CD4-positive, alpha-beta T cell treated with Interleukin-12 subunit alpha and Interleukin-12 subunit beta, for 1 hour (primary cell): ENCODE measurements at regions not wholly inside any gene's neighbourhood (a gene's known extent, or its start where the extent isn't known, plus 50 kb on each side); places are given as distances from the start of the nearest gene placed in this dataset.
A peak's percentile ranks its signal among the peaks of the same experiment; 100 is the strongest.
"Not testable (repeated sequence)": the region's sequence is repeated elsewhere in the genome, so short reads cannot be mapped to it uniquely, and the experiment has no call there.

Experiments
- DNase-seq: peaks from one replicate; pipeline ENCODE4 v3.0.0-alpha.2; 2020

DNA sequence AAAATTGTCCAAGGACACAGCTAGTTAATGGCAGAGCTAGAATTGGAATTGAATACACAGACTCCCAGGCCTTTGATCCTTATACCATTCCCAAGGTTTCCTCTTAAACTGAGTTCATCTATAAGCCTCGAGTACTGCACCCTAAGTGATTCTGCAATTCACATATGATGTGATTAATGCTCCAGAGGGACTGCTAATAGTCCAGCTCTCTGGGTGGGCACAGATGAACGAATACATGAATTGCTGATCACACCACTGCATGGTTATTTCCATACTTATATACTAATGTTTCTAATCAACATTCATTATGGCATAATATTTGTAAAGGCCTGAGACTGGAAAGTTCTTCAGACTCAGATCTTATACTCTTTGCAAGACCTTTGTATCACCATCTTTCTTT lies 101.8 kb downstream of the NUFIP1 start:
- DNase-seq, result no peak

- DNase-seq, result no peak
Measured at GRCh38 chr13:44884076-44884729, 105.1 kb downstream of the NUFIP1 start.

- peak; percentile 12 for DNase-seq
Measured at GRCh38 chr13:44879452-44880058, 109.7 kb downstream of the NUFIP1 start.

DNA sequence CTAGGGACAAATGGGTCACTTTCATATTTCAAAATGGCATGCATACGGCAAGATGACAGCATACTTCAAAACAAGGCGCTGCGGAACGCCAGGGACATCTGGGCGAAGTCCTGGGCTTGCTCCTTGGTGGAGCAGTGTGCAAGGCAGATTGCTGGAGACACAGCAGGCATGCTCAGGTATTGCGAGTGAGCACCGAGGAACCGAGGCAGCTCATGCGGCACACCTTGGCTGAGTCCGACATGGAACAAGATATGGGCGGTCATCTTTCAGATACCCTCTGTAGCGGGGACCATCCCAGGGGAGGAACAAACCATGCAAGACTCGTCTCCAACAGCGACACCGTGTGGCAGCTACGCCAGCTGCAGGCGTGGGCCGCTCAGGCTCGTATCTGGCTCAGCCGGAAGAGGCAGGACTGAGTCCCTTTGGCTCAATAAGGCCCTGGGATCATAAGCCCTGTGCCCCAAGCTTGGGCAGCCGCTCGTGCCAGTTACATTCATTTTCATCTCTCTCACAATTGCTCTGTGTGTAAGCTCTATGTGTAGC lies 112.4 kb downstream of the NUFIP1 start:
- no peak for DNase-seq

- no peak for DNase-seq
Measured at GRCh38 chr13:44874886-44875630, 114.2 kb downstream of the NUFIP1 start.

DNA sequence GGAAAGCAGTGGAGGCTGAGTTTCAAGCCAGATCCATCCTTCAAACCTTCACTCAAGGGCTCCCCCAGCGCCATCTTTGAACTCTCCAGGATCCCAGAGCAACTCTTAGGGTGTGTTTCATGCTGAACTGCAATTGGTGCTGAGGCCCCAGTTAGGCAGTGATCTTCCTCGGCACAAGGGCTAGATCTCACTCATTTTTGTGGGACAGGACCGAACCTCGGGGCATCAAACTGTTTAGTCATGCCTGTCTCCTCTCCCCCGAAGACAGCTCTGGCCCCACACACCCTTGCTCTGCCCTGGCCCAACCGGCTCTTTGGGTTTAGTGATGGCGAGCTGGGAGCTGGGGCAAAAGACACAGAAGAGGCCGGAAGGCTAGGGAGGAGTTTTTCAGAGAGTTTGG lies 115.1 kb downstream of the NUFIP1 start:
- DNase-seq, result no peak

- no peak for DNase-seq
Measured at GRCh38 chr13:44873461-44873860, 115.8 kb downstream of the NUFIP1 start.

DNA sequence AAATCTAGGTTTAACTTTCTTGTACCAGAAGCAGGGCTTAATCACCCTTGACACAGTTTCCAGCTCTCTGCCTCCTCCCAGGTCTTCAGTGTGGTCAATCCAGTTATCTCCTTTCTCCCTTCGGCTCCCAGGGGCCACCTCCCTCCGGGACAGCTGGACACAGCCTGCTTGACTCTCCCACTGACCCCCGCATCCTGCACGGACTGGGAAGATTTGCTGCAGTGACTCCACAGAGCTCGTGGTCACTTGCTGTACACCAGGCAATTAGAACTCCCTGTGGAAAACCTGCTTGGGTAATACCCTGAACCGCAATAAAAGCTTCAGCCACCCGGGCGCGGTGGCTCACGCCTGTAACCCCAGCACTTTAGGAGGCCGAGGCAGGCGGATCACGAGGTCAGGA lies 116.5 kb downstream of the NUFIP1 start:
- DNase-seq, result no peak

- no peak for DNase-seq
Measured at GRCh38 chr13:44870456-44870929, 118.8 kb downstream of the NUFIP1 start.

DNA sequence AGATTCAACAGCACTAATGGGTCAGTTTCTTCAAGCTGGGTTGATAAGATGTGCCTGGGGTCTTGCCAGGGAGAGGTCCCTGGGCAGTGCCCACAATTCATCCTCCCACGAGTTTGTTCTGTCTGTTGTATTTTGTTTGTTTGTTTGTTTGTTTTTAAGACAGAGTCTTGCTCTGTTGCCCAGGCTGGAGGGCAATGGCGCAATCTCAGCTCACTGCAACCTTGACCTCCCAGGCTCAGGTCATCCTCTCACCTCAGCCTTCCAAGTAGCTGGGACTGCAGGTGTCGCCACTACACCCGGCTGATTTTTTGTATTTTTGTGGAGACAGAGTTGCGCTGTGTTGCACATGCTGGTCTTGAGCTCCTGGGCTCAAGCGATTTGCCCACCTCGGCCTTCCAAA lies 120.1 kb downstream of the NUFIP1 start:
- DNase-seq, result no peak

DNA sequence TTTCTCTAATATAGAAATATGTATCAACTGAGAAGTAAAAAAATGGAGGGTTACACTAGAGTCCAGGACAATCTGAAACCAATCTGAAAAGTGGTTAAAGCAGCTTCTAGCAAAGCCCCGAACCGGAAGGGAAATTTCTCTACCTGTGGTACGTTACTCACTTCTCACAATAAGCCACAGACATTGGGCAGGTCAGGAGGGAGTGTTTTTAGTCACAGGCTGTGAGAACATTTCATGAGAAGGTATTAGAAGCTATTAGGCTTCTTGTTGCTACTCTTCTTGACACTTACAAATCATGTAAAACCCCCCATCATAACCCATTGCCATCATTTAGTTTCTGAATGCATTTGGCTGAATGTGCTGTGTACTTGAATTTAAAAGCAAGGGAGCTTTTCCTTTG lies 120.9 kb downstream of the NUFIP1 start:
- DNase-seq, result no peak

DNA sequence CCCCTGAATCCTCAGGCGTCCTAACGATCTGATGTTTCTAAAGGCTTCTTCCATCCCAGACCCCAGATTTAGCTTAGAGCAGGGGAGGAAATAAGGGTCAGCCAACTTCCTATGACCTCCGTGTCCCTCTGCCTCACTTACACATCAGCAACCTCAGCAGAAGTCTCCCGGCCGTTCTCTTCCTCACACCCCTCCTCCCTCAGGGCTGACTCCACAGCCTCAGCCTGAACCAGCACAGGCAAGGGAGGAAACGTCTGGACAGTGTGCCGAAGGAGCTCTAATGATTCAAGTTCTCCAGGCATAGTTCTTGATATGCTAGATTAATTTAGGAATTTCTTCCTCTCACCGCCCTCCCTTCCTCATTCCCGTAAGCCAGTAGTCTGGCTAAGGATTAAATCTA lies 121.4 kb downstream of the NUFIP1 start:
- DNase-seq, result no peak

- no peak for DNase-seq
Measured at GRCh38 chr13:44866411-44866911, 122.8 kb downstream of the NUFIP1 start.

GRCh38 chr13:44865722-44866410 lies 123.4 kb downstream of the NUFIP1 start:
- no peak for DNase-seq

- DNase-seq, result not testable (repeated sequence)
Measured at GRCh38 chr13:44863641-44864040, 125.6 kb downstream of the NUFIP1 start.

GRCh38 chr13:44860454-44860853 lies 128.8 kb downstream of the NUFIP1 start:
- no peak for DNase-seq

- DNase-seq, result no peak
Measured at GRCh38 chr13:44857736-44858135, 131.5 kb downstream of the NUFIP1 start.

- DNase-seq, result no peak
Measured at GRCh38 chr13:44857061-44857460, 132.2 kb downstream of the NUFIP1 start.

- DNase-seq, result no peak
Measured at GRCh38 chr13:44855860-44856259, 133.4 kb downstream of the NUFIP1 start.

GRCh38 chr13:44854313-44855060 lies 134.8 kb downstream of the NUFIP1 start:
- no peak for DNase-seq

DNA sequence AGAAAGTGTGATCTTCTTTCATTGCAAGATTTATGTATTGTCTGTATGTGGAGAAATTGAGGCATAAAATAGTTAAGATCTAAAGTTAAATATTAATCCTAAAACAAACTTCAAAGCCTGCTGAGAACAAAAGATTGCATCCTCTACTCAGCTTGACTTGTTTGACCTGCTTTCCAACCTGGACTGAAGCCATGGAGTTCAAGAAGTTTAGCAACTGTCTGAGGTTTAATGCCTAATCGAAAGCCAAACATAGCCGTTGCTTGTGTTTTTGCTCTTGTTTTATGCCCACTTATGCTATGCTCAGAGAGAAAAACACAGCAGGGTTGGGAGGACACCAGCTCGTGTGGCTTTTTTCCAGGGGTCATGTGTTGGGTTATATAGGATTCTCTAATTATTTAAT lies 135.6 kb downstream of the NUFIP1 start:
- no peak for DNase-seq
